H9 (cell line): ENCODE measurements at regions not wholly inside any gene's neighbourhood (a gene's known extent, or its start where the extent isn't known, plus 50 kb on each side); places are given as distances from the start of the nearest gene placed in this dataset.

Experiments used
- DNase-seq: peaks from one replicate; pipeline ENCODE4 v3.0.0-alpha.2; 2017
- H2AFZ ChIP-seq: one replicate; pipeline ENCODE4 v1.6.1; 2013; ENCODE audit warnings: mild to moderate bottlenecking, low read length, control low read depth, moderate library complexity
- H2AK5ac ChIP-seq: 2 replicates; pipeline ENCODE4 v1.6.1; 2013; ENCODE audit warnings: low read length, control low read depth, mixed read lengths; ENCODE audit not compliant: insufficient read length
- H2BK120ac ChIP-seq: one replicate; pipeline ENCODE4 v1.6.1; 2013; ENCODE audit warnings: low read depth, mild to moderate bottlenecking, low read length, control low read depth, inconsistent platforms; ENCODE audit not compliant: poor library complexity, severe bottlenecking
- H2BK12ac ChIP-seq: 2 replicates; pipeline ENCODE4 v1.6.1; 2013; ENCODE audit warnings: low read length, control low read depth, mixed read lengths, low read depth; ENCODE audit not compliant: insufficient read length
- H2BK15ac ChIP-seq: 2 replicates; pipeline ENCODE4 v1.6.1; 2013; ENCODE audit warnings: low read depth, low read length, control low read depth
- H2BK20ac ChIP-seq: one replicate; pipeline ENCODE4 v1.6.1; 2013; ENCODE audit warnings: low read depth, mild to moderate bottlenecking, low read length, control low read depth, inconsistent platforms; ENCODE audit not compliant: poor library complexity, severe bottlenecking
- H2BK5ac ChIP-seq: 2 replicates; pipeline ENCODE4 v1.6.1; 2013; ENCODE audit warnings: low read length, control low read depth, mixed read lengths; ENCODE audit not compliant: insufficient read length
- H3K14ac ChIP-seq: 2 replicates; pipeline ENCODE4 v1.6.1; 2013; ENCODE audit warnings: low read length, control low read depth; ENCODE audit not compliant: insufficient read depth
- H3K18ac ChIP-seq: 2 replicates; pipeline ENCODE4 v1.6.1; 2013; ENCODE audit warnings: low read depth, mild to moderate bottlenecking, mixed read lengths, low read length, control low read depth; ENCODE audit not compliant: insufficient read length
- H3K23ac ChIP-seq: 2 replicates; pipeline ENCODE4 v1.6.1; 2013; ENCODE audit warnings: low read length, control low read depth, mixed read lengths, low read depth; ENCODE audit not compliant: insufficient read length
- H3K23me2 ChIP-seq: 2 replicates; pipeline ENCODE4 v1.6.1; 2013; ENCODE audit warnings: low read depth, mild to moderate bottlenecking, mixed read lengths, low read length, control low read depth; ENCODE audit not compliant: insufficient read length, poor library complexity, severe bottlenecking
- H3K27ac ChIP-seq: 2 replicates; pipeline ENCODE4 v1.5.1; 2013; ENCODE audit warnings: low read length, control low read depth, mixed read lengths, low read depth; ENCODE audit not compliant: insufficient read length
- H3K27me3 ChIP-seq: 2 replicates; pipeline ENCODE4 v1.6.1; 2013; ENCODE audit warnings: low read length, control low read depth, inconsistent platforms; ENCODE audit not compliant: insufficient read depth
- H3K4ac ChIP-seq: 2 replicates; pipeline ENCODE4 v1.6.1; 2013; ENCODE audit warnings: low read depth, mild to moderate bottlenecking, control low read depth, inconsistent platforms, low read length, moderate library complexity
- H3K4me1 ChIP-seq: 2 replicates; pipeline ENCODE4 v1.6.1; 2013; ENCODE audit warnings: low read length, control low read depth, inconsistent platforms; ENCODE audit not compliant: insufficient read depth
- H3K4me2 ChIP-seq: 2 replicates; pipeline ENCODE4 v1.6.1; 2013; ENCODE audit warnings: low read length, control low read depth, mixed read lengths; ENCODE audit not compliant: insufficient read length, insufficient read depth
- H3K56ac ChIP-seq: 2 replicates; pipeline ENCODE4 v1.6.1; 2013; ENCODE audit warnings: low read depth, mild to moderate bottlenecking, mixed read lengths, low read length, control low read depth; ENCODE audit not compliant: insufficient read length
- H3K79me1 ChIP-seq: 2 replicates; pipeline ENCODE4 v1.6.1; 2013; ENCODE audit warnings: low read depth, mild to moderate bottlenecking, moderate library complexity, low read length, control low read depth, inconsistent platforms; ENCODE audit not compliant: insufficient read depth, poor library complexity, severe bottlenecking
- H3K79me2 ChIP-seq: 2 replicates; pipeline ENCODE4 v1.6.1; 2013; ENCODE audit warnings: low read length, control low read depth, inconsistent platforms; ENCODE audit not compliant: insufficient read depth
- H3K9ac ChIP-seq: 2 replicates; pipeline ENCODE4 v1.6.1; 2013; ENCODE audit warnings: low read length, control low read depth, mixed read lengths; ENCODE audit not compliant: insufficient read length; ENCODE audit errors: extremely low read depth
- H3K9me3 ChIP-seq: one replicate; pipeline ENCODE4 v1.6.1; 2013; ENCODE audit warnings: low read depth, low read length, inconsistent platforms; ENCODE audit not compliant: control insufficient read depth
- H3T11ph ChIP-seq: one replicate; pipeline ENCODE4 v1.6.1; 2013; ENCODE audit warnings: mild to moderate bottlenecking, low read length, control low read depth, inconsistent platforms
- H4K20me1 ChIP-seq: one replicate; pipeline ENCODE4 v1.6.1; 2013; ENCODE audit not compliant: control insufficient read depth, insufficient read length, insufficient read depth
- H4K5ac ChIP-seq: 2 replicates; pipeline ENCODE4 v1.6.1; 2013; ENCODE audit warnings: low read depth, mild to moderate bottlenecking, mixed read lengths, low read length, control low read depth; ENCODE audit not compliant: insufficient read length
- H4K8ac ChIP-seq: replicated peaks from 2 replicates; pipeline ENCODE4 v1.6.1; 2013; ENCODE audit warnings: low read length, control low read depth, mixed read lengths, low read depth; ENCODE audit not compliant: insufficient read length
- H4K91ac ChIP-seq: 2 replicates; pipeline ENCODE4 v1.6.1; 2013; ENCODE audit warnings: low read depth, mild to moderate bottlenecking, moderate library complexity, mixed read lengths, low read length, control low read depth; ENCODE audit not compliant: insufficient read length
- H3K27ac Mint-ChIP-seq, 3 experiments: 2 replicates in 2 of 3; 3 replicates in 1 of 3; pipeline ENCODE4 v1.8.0; 2020 to 2021; ENCODE audit warnings: mixed read lengths in 3 of 3, mild to moderate bottlenecking in 1 of 3, moderate library complexity in 1 of 3
- H3K27me3 Mint-ChIP-seq: 2 replicates; pipeline ENCODE4 v1.8.0; 2021; ENCODE audit warnings: low read depth, mild to moderate bottlenecking, moderate library complexity, mixed read lengths
- H3K36me3 Mint-ChIP-seq, 3 experiments: 2 replicates in 2 of 3; 3 replicates in 1 of 3; pipeline ENCODE4 v1.8.0; 2020 to 2021; ENCODE audit warnings: low read depth in 3 of 3, mixed read lengths in 3 of 3; ENCODE audit not compliant: insufficient read depth in 1 of 3
- H3K4me1 Mint-ChIP-seq, 2 experiments: 2 replicates each; pipeline ENCODE4 v1.8.0; 2020; ENCODE audit warnings: mixed read lengths in 2 of 2
- H3K4me3 Mint-ChIP-seq, 2 experiments: 2 replicates in 1 of 2; 3 replicates in 1 of 2; pipeline ENCODE4 v1.8.0; 2020 to 2021; ENCODE audit warnings: mild to moderate bottlenecking in 2 of 2, mixed read lengths in 2 of 2, moderate library complexity in 1 of 2
- H3K9me3 Mint-ChIP-seq, 2 experiments: 2 replicates in 1 of 2; 3 replicates in 1 of 2; pipeline ENCODE4 v1.8.0; 2020; ENCODE audit warnings: mild to moderate bottlenecking in 2 of 2, mixed read lengths in 2 of 2, moderate library complexity in 1 of 2
- WGBS: extraction: QIAGEN DNeasy Blood & Tissue Kit; methylation state at CpG from one replicate; pipeline ENCODE4 v1.1.7; 2013; ENCODE audit warnings: missing lambda C conversion rate, low lambda C conversion rate, mixed read lengths; ENCODE audit not compliant: insufficient read length; ENCODE audit errors: extremely low coverage; 5-methylcytosine and 5-hydroxymethylcytosine counted together
- TF ChIP-seq, protein P1 (sequence below): fragments of 200-600 bp; sonication (generic); conservative IDR thresholded peaks from 3 replicates; pipeline ENCODE4 v1.8.0; 2021; ENCODE audit warnings: antibody characterized with exemption, mild to moderate bottlenecking

DNA sequence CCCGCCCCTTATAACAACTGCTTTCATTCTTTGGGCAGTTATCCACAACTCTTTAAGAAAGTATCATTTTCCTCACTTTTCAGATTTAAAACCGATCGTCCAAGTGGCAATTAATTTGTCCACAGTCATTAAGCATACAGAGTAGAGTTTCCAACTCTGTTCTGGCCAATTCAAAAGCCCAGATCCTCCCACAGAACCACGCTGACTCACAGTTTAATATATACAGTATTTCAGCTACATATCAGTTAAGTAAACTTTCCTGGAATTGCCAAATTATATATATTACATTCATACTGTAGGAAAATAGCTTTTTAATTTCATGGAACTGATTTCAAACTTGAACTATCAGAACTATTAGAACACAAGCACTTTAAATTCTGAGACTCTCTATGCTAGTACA is 163.8 kb upstream of the ESRRG start:
- Histone ChIP-seq H3K4me1 (peaks cover 9% of the 10 kb centered on the region), H3K23ac (no peak overlapping the region), H4K8ac (no peak overlapping the region), H3K9me3 (no peaks in the 10 kb centered on the region), H2BK12ac (no peak overlapping the region), H4K91ac (no peak overlapping the region), H3K4me2 (no peak overlapping the region), H3K9ac (no peak overlapping the region), H3K27me3 (no peaks in the 10 kb centered on the region), H3K18ac (no peak overlapping the region), H4K5ac (no peak overlapping the region), H3K56ac (no peak overlapping the region), H2BK120ac (no peak overlapping the region), H3K14ac (no peak overlapping the region), H3K79me2 (no peaks in the 10 kb centered on the region), H3T11ph (no peak overlapping the region), H3K27ac (no peak overlapping the region), H2AFZ (no peak overlapping the region), H2AK5ac (no peak overlapping the region), H3K79me1 (no peaks in the 10 kb centered on the region), H4K20me1 (no peaks in the 10 kb centered on the region), H3K23me2 (no peaks in the 10 kb centered on the region), H3K4ac (no peak overlapping the region), H2BK5ac (no peak overlapping the region), H2BK15ac (no peak overlapping the region), H2BK20ac (no peak overlapping the region)
- Mint-ChIP-seq H3K9me3 (no peaks in the 10 kb centered on the region), H3K27me3 (no peaks in the 10 kb centered on the region), H3K4me1 (peaks cover 3 to 9% of the 10 kb centered on the region in 2 experiments; a peak in 3 of 4 replicates), H3K4me3 (no peak overlapping the region), H3K36me3 (no peaks in the 10 kb centered on the region), H3K27ac (no peak overlapping the region)
- TF ChIP-seq, protein P1, sequence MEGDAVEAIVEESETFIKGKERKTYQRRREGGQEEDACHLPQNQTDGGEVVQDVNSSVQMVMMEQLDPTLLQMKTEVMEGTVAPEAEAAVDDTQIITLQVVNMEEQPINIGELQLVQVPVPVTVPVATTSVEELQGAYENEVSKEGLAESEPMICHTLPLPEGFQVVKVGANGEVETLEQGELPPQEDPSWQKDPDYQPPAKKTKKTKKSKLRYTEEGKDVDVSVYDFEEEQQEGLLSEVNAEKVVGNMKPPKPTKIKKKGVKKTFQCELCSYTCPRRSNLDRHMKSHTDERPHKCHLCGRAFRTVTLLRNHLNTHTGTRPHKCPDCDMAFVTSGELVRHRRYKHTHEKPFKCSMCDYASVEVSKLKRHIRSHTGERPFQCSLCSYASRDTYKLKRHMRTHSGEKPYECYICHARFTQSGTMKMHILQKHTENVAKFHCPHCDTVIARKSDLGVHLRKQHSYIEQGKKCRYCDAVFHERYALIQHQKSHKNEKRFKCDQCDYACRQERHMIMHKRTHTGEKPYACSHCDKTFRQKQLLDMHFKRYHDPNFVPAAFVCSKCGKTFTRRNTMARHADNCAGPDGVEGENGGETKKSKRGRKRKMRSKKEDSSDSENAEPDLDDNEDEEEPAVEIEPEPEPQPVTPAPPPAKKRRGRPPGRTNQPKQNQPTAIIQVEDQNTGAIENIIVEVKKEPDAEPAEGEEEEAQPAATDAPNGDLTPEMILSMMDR: no peak
- no CpG with 5 or more reads among the region's 4 CpGs for WGBS
- DNase-seq: no peak
